ENCODE measurements at regions not wholly inside any gene's neighbourhood (a gene's known extent, or its start where the extent isn't known, plus 50 kb on each side); places are given as distances from the start of the nearest gene placed in this dataset.

GRCh38 chr3:72189339-72189738, 404.4 kb upstream of the PROK2 start:
- no peak for FAIRE-seq
- no peak overlapping the region for H4K8ac ChIP-seq (ENCODE audit: extremely low read depth, insufficient read depth, low read length)
- no peak for TF ChIP-seq JUND (IDR thresholded peaks at IDR 0.05; ENCODE audit: low read length)
- no peak for TF ChIP-seq RXRA (IDR thresholded peaks at IDR 0.05; ENCODE audit: insufficient read depth, low read depth, low read length)
- no peak for TF ChIP-seq CHD1 (IDR thresholded peaks at IDR 0.05; ENCODE audit: low read depth, low read length)
- TF ChIP-seq BRCA1 (IDR thresholded peaks at IDR 0.05; ENCODE audit: low read depth, low read length), result no peak
- TF ChIP-seq CEBPB (IDR thresholded peaks at IDR 0.05; ENCODE audit: low read depth, low read length), result no peak
- no peak for TF ChIP-seq RNF2 (IDR thresholded peaks at IDR 0.05; ENCODE audit: borderline replicate concordance, low read depth, low read length, missing control alignments, poor library complexity, severe bottlenecking)
- no peak for TF ChIP-seq NRF1 (IDR thresholded peaks at IDR 0.05; ENCODE audit: low read depth, low read length)
- TF ChIP-seq, protein P1, sequence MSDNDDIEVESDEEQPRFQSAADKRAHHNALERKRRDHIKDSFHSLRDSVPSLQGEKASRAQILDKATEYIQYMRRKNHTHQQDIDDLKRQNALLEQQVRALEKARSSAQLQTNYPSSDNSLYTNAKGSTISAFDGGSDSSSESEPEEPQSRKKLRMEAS (IDR thresholded peaks at IDR 0.05), result no peak

More at GRCh38 chr3:72189339-72189738, 404.4 kb upstream of the PROK2 start:
- H2BK12ac ChIP-seq (ENCODE audit: low read depth, low read length), result no peak overlapping the region
- H4K91ac ChIP-seq (replicated peaks; ENCODE audit: insufficient read length, low read length), result no peak overlapping the region
- H4K5ac ChIP-seq (ENCODE audit: insufficient read length, low read depth, low read length), result no peak overlapping the region
- CTCF ChIA-PET (ENCODE audit: partially characterized antibody), result interaction anchor here (1.4 kb wide), 1 partner anchor 51 kb away, joined by 3 read pairs; no protein-coding TSS in a partner anchor
- no peak overlapping the region for H2AFZ ChIP-seq (ENCODE audit: low read length)
- H3K27me3 ChIP-seq (replicated peaks in 1 of 4; ENCODE audit: control insufficient read depth in 3 of 4, extremely low read depth in 1 of 4, insufficient read depth in 3 of 4, low read length in 3 of 4), result no peaks in the 10 kb centered on the region
- no peak for DNase-seq (ENCODE audit: low read depth in 1 of 2, low spot score in 2 of 2)
- no peak overlapping the region for H2AK5ac ChIP-seq (ENCODE audit: low read depth, low read length)
- H3K4me1 ChIP-seq (replicated peaks in 1 of 4; ENCODE audit: control insufficient read depth in 3 of 4, insufficient read depth in 4 of 4, low read length in 3 of 4), result no peaks in the 10 kb centered on the region
- H3K4me3 ChIP-seq (ENCODE audit: extremely low read depth in 1 of 4, insufficient read depth in 2 of 4, low read depth in 3 of 4, low read length in 4 of 4), result no peak overlapping the region
- no peak overlapping the region for H3K18ac ChIP-seq (ENCODE audit: extremely low read depth, low read length)
- no peak overlapping the region for H3K4me2 ChIP-seq (ENCODE audit: insufficient read depth in 1 of 2, low read depth in 2 of 2, low read length in 2 of 2)
- H2BK5ac ChIP-seq (ENCODE audit: low read depth, low read length), result no peak overlapping the region
- no peaks in the 10 kb centered on the region for H3K23me2 ChIP-seq (ENCODE audit: low read depth, low read length)
- no peak overlapping the region for H3K14ac ChIP-seq (ENCODE audit: insufficient read length)
- POLR2A ChIA-PET (ENCODE audit: partially characterized antibody), result no interaction called here
- no peak overlapping the region for H2BK15ac ChIP-seq (ENCODE audit: low read length)
- 0 out of 4 replicates have a peak, but pooled peaks cover 0 to 2% of the 10 kb centered on the region in 2 experiments for H3K9me3 ChIP-seq (ENCODE audit: insufficient read depth in 2 of 2, low read depth in 1 of 2, low read length in 1 of 2)
- no peak overlapping the region for H2BK20ac ChIP-seq (ENCODE audit: low read length)
- H3K9ac ChIP-seq (replicated peaks in 1 of 4; ENCODE audit: extremely low read depth in 1 of 4, low read depth in 3 of 4, low read length in 3 of 4), result no peak overlapping the region
- no peak overlapping the region for H3K23ac ChIP-seq (ENCODE audit: insufficient read length)
- H2BK120ac ChIP-seq (replicated peaks; ENCODE audit: low read depth, low read length), result no peak overlapping the region
- H3K56ac ChIP-seq (replicated peaks; ENCODE audit: insufficient read length, low read depth, low read length), result no peak overlapping the region
- H3K79me2 ChIP-seq (ENCODE audit: control insufficient read depth in 1 of 2, insufficient read depth in 2 of 2, low read length in 2 of 2), result no peaks in the 10 kb centered on the region
- no peaks in the 10 kb centered on the region for H3K36me3 ChIP-seq (ENCODE audit: control insufficient read depth in 2 of 4, insufficient read depth in 4 of 4, low read length in 3 of 4)
- H3K27ac ChIP-seq (ENCODE audit: low read depth, low read length), result no peak overlapping the region
- H3K79me1 ChIP-seq (ENCODE audit: low read depth, low read length), result no peaks in the 10 kb centered on the region
- 94% methylated on average over 3 of the region's 3 CpGs; no CpG with 5 or more reads in 1 of the 2 experiments for WGBS, 2 experiments (ENCODE audit: extremely low coverage in 1 of 2, insufficient coverage in 1 of 2, insufficient read length in 1 of 2, insufficient replicate concordance in 2 of 2, low coverage in 1 of 2, low lambda C conversion rate in 2 of 2, missing lambda C conversion rate in 1 of 2)
- H3K4ac ChIP-seq (replicated peaks; ENCODE audit: insufficient read length, low read depth, low read length), result no peak overlapping the region
- no peaks in the 10 kb centered on the region for H4K20me1 ChIP-seq (replicated peaks in 1 of 2; ENCODE audit: control insufficient read depth in 1 of 2, insufficient read depth in 2 of 2, low read length in 2 of 2)

Measured in H1 (cell line).